ENCODE measurements at regions not wholly inside any gene's neighbourhood (a gene's known extent, or its start where the extent isn't known, plus 50 kb on each side); places are given as distances from the start of the nearest gene placed in this dataset.

GRCh38 chr2:194346193-194346592, 1310.8 kb upstream of the SLC39A10 start:
- TF ChIP-seq, protein P1, sequence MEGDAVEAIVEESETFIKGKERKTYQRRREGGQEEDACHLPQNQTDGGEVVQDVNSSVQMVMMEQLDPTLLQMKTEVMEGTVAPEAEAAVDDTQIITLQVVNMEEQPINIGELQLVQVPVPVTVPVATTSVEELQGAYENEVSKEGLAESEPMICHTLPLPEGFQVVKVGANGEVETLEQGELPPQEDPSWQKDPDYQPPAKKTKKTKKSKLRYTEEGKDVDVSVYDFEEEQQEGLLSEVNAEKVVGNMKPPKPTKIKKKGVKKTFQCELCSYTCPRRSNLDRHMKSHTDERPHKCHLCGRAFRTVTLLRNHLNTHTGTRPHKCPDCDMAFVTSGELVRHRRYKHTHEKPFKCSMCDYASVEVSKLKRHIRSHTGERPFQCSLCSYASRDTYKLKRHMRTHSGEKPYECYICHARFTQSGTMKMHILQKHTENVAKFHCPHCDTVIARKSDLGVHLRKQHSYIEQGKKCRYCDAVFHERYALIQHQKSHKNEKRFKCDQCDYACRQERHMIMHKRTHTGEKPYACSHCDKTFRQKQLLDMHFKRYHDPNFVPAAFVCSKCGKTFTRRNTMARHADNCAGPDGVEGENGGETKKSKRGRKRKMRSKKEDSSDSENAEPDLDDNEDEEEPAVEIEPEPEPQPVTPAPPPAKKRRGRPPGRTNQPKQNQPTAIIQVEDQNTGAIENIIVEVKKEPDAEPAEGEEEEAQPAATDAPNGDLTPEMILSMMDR (IDR thresholded peaks at IDR 0.05): no peak
- TF ChIP-seq EP300 (IDR thresholded peaks at IDR 0.05): no peak

Data from sigmoid colon (tissue), 4 donors.